HepG2 (cell line): ENCODE measurements at regions not wholly inside any gene's neighbourhood (a gene's known extent, or its start where the extent isn't known, plus 50 kb on each side); places are given as distances from the start of the nearest gene placed in this dataset.

Experiments
- ATF7 ChIP-seq, 2 experiments: fragments of 450-650 bp in 1 of 2; sonication (generic) in 1 of 2; formaldehyde crosslinking in 1 of 2; IDR thresholded peaks; 2 replicates each; pipeline versions ENCODE4 v1.4.0 to v1.6.1; 2016 to 2020; ENCODE audit warnings: antibody characterized with exemption in 1 of 2, mild to moderate bottlenecking in 1 of 2, missing genetic modification reagents in 1 of 2
- CTCF ChIP-seq: sonication (generic); formaldehyde crosslinking; IDR thresholded peaks from 2 replicates; pipeline ENCODE4 v1.5.0; 2020; ENCODE audit warnings: mild to moderate bottlenecking, missing genetic modification reagents, moderate library complexity
- EZH2 ChIP-seq: conservative IDR thresholded peaks from 2 replicates; pipeline ENCODE4 v1.6.1; 2012; ENCODE audit warnings: mild to moderate bottlenecking, low read depth, low read length, moderate library complexity
- FOSL2 ChIP-seq: sonication (generic); formaldehyde crosslinking; IDR thresholded peaks from 2 replicates; pipeline ENCODE4 v1.4.0; 2020; ENCODE audit warnings: missing genetic modification reagents
- JUNB ChIP-seq: sonication (generic); formaldehyde crosslinking; IDR thresholded peaks from 2 replicates; pipeline ENCODE4 v1.8.0; 2022; ENCODE audit warnings: missing genetic modification reagents, mild to moderate bottlenecking, borderline replicate concordance
- MXI1 ChIP-seq: IDR thresholded peaks from 3 replicates; pipeline ENCODE4 v1.6.1; 2012; ENCODE audit warnings: low read depth, low read length, inconsistent platforms, borderline replicate concordance
- POLR2AphosphoS5 ChIP-seq: IDR thresholded peaks from 2 replicates; pipeline ENCODE4 v1.6.1; 2012; ENCODE audit warnings: low read depth, low read length
- RNF2 ChIP-seq: fragments of 450-650 bp; conservative IDR thresholded peaks from 2 replicates; pipeline ENCODE4 v1.6.1; 2016; ENCODE audit warnings: low read depth
- TARDBP ChIP-seq: sonication (generic); formaldehyde crosslinking; IDR thresholded peaks from 2 replicates; pipeline ENCODE4 v1.8.0; 2022; ENCODE audit warnings: mild to moderate bottlenecking, missing genetic modification reagents
- ZFX ChIP-seq: sonication (generic); formaldehyde crosslinking; IDR thresholded peaks from 2 replicates; pipeline ENCODE4 v1.4.0; 2020; ENCODE audit warnings: mild to moderate bottlenecking, low read depth, missing genetic modification reagents, moderate library complexity
- ZNF414 ChIP-seq: sonication (generic); formaldehyde crosslinking; IDR thresholded peaks from 2 replicates; pipeline ENCODE4 v1.5.0; 2020; ENCODE audit warnings: missing genetic modification reagents
- ZNF883 ChIP-seq: sonication (generic); formaldehyde crosslinking; IDR thresholded peaks from 2 replicates; pipeline ENCODE4 v1.5.1; 2020; ENCODE audit warnings: mild to moderate bottlenecking, missing genetic modification reagents; ENCODE audit errors: not compliant biosample characterization

DNA sequence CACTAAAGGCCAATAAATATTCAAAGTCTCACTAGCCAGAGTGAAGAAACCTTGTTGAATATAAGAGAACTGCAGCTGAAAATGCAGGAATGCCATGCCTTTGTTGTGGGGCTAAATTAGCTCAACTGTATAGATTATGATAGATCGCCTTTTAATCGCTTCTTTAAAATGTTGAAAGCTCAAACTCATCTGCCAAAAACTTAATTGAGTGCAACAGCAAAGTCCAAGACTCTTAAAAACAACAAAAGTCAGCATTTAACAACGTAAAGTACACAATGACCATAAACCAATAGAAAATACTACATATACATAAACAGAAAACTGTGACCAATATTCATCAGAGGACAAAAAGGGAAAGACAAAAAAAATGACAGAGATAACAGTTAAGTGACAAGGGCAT is 585.0 kb upstream of the CDH6 start:
- no peak for TF ChIP-seq EZH2
- TF ChIP-seq RNF2 = no peak
- TF ChIP-seq ATF7 (IDR thresholded peaks at IDR 0.05) = no peak
- no peak for TF ChIP-seq ATF7 (CRISPR knock-in tag; IDR thresholded peaks at IDR 0.05)
- TF ChIP-seq TARDBP (CRISPR knock-in tag) = no peak
- no peak for TF ChIP-seq JUNB (CRISPR knock-in tag)
- TF ChIP-seq ZNF414 (CRISPR knock-in tag) = no peak
- no peak for TF ChIP-seq ZNF883
- TF ChIP-seq FOSL2 (CRISPR knock-in tag) = no peak
- TF ChIP-seq ZFX (CRISPR knock-in tag) = no peak
- no peak for TF ChIP-seq CTCF (CRISPR knock-in tag)
- TF ChIP-seq POLR2AphosphoS5 = no peak
- TF ChIP-seq MXI1 = no peak
